Hepatocyte (in vitro differentiated cells): ENCODE measurements at regions not wholly inside any gene's neighbourhood (a gene's known extent, or its start where the extent isn't known, plus 50 kb on each side); places are given as distances from the start of the nearest gene placed in this dataset.

Source experiments
- EZH2 ChIP-seq: fragments of 200-600 bp; sonication (generic); IDR thresholded peaks from 2 replicates; pipeline ENCODE4 v1.6.1; 2016; ENCODE audit warnings: antibody characterized with exemption, mild to moderate bottlenecking, borderline replicate concordance
- TF ChIP-seq, protein P1 (sequence below): fragments of 200-600 bp; sonication (generic); IDR thresholded peaks from 2 replicates; pipeline ENCODE4 v1.5.1; 2016; ENCODE audit warnings: antibody characterized with exemption, mild to moderate bottlenecking; ENCODE audit not compliant: poor library complexity

DNA sequence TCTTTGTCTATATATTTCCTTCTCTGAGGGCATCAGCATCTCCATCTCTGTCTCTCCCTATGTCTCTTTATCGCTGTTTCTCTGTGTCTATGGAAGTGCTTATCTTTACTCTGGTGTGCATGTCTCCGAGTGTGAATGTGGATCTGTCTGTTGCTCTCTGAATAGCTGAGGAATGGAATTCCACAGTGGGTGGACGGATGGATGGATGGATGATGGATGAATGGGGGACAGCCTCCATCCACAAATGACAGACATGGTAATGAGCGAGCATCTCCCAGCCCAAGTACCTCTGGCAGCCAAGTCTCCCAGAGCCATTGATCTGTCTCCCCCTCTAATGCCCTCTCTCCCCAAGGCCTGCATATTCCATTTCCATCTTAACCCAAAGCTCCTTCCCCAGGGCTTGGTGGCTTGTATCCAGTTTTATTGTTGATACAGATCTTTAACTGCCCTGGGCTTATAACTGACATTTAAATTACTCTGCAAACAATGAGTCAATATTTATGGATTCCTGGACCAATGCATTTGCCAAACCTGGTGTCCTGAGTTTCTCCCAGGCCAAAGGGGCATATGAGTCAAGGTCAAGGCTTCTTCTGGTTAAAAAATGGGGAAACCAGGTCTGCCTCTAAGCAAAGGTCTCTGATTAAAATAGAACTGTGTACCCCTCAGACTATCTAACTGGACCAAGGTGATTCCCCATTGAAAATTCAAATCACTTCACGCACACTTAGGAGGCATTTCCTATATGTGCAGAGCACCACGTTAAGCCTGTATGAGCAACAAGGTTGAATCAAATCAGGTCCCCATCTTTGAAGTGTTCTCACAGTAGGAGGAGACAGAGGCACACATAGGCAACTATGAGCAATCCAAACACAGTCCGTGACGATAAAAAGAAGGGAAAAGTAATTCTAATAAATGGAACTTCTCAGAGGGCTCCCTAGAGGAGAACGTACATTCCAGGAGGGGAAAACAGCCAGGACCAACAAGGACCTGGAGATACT is 109.9 kb downstream of the TLE3 start:
- TF ChIP-seq, protein P1, sequence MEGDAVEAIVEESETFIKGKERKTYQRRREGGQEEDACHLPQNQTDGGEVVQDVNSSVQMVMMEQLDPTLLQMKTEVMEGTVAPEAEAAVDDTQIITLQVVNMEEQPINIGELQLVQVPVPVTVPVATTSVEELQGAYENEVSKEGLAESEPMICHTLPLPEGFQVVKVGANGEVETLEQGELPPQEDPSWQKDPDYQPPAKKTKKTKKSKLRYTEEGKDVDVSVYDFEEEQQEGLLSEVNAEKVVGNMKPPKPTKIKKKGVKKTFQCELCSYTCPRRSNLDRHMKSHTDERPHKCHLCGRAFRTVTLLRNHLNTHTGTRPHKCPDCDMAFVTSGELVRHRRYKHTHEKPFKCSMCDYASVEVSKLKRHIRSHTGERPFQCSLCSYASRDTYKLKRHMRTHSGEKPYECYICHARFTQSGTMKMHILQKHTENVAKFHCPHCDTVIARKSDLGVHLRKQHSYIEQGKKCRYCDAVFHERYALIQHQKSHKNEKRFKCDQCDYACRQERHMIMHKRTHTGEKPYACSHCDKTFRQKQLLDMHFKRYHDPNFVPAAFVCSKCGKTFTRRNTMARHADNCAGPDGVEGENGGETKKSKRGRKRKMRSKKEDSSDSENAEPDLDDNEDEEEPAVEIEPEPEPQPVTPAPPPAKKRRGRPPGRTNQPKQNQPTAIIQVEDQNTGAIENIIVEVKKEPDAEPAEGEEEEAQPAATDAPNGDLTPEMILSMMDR = no peak
- TF ChIP-seq EZH2 = no peak
